Adrenal gland (tissue), 5 donors: ENCODE measurements at regions not wholly inside any gene's neighbourhood (a gene's known extent, or its start where the extent isn't known, plus 50 kb on each side); places are given as distances from the start of the nearest gene placed in this dataset.

Source experiments
- POLR2A ChIP-seq, 2 donors: fragments of 450-650 bp; IDR thresholded peaks; one replicate each; pipeline ENCODE4 v1.6.1; 2017; ENCODE audit warnings: antibody characterized with exemption in 2 of 2, mild to moderate bottlenecking in 2 of 2, moderate library complexity in 1 of 2
- TF ChIP-seq, protein P1 (sequence below), 6 experiments: fragments of 450-650 bp in 4 of 6; fragments of 200-600 bp in 2 of 6; sonication (generic) in 1 of 6; IDR thresholded peaks; 1 replicate in 5 of 6; 2 replicates in 1 of 6; pipeline versions ENCODE4 v1.5.1 to v1.8.0; 2016 to 2021; ENCODE audit warnings: antibody characterized with exemption in 6 of 6, mild to moderate bottlenecking in 2 of 6, moderate library complexity in 1 of 6
- donor health status: DM: no; HTN: no; CAD: no.

DNA sequence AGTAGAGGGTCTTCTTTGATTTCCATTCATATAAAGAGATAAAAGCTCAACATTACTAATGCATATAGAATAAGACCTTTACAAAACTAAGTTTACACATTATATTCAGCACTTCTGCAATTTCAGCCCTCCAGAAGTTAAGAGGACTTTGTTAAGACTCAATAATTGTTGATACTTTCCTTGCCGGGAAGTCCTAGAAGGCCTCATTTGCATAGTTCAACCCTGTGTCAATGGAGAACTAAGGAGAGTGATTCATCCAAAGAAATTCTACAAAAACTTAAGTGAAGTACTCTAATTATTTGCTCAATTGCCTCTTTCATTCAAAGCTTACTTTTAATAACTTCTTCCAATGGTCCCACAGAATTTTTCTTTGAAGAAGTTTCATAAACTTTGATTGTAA, 1060.3 kb upstream of the CELF2 start:
- no peak for TF ChIP-seq POLR2A (IDR thresholded peaks at IDR 0.05)
- TF ChIP-seq, protein P1, sequence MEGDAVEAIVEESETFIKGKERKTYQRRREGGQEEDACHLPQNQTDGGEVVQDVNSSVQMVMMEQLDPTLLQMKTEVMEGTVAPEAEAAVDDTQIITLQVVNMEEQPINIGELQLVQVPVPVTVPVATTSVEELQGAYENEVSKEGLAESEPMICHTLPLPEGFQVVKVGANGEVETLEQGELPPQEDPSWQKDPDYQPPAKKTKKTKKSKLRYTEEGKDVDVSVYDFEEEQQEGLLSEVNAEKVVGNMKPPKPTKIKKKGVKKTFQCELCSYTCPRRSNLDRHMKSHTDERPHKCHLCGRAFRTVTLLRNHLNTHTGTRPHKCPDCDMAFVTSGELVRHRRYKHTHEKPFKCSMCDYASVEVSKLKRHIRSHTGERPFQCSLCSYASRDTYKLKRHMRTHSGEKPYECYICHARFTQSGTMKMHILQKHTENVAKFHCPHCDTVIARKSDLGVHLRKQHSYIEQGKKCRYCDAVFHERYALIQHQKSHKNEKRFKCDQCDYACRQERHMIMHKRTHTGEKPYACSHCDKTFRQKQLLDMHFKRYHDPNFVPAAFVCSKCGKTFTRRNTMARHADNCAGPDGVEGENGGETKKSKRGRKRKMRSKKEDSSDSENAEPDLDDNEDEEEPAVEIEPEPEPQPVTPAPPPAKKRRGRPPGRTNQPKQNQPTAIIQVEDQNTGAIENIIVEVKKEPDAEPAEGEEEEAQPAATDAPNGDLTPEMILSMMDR (IDR thresholded peaks at IDR 0.05): no peak
